Renal cortex interstitium (tissue), 11 donors: ENCODE measurements at regions not wholly inside any gene's neighbourhood (a gene's known extent, or its start where the extent isn't known, plus 50 kb on each side); places are given as distances from the start of the nearest gene placed in this dataset.

Experiments
- DNase-seq, 11 donors: peaks; one replicate each; pipeline ENCODE4 v3.0.0-alpha.2; 2013; ENCODE audit warnings: low read depth in 9 of 11, low spot score in 4 of 11; ENCODE audit errors: extremely low read depth in 1 of 11

DNA sequence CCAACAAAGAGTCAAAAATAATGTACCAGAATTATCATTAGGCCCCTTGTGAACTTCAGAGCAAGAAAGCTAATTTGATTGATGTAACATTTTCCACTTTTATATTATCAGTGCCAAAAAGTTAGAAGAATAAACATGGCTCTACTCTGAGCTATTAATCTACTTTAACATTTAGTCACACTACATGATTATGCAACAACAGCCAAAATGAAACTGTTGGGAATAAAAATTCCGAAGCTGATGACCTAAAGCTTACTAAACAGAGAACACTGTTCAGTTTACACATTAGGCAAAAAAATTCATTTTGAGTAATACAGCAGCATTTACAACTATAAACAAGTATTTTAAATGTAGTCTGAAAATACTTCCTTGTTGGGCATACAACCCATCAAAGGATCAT is 1134.1 kb downstream of the EPHA3 start:
- DNase-seq: no peak

- no peak for DNase-seq
Measured at GRCh38 chr3:90253131-90253530, 1145.7 kb downstream of the EPHA3 start.

DNA sequence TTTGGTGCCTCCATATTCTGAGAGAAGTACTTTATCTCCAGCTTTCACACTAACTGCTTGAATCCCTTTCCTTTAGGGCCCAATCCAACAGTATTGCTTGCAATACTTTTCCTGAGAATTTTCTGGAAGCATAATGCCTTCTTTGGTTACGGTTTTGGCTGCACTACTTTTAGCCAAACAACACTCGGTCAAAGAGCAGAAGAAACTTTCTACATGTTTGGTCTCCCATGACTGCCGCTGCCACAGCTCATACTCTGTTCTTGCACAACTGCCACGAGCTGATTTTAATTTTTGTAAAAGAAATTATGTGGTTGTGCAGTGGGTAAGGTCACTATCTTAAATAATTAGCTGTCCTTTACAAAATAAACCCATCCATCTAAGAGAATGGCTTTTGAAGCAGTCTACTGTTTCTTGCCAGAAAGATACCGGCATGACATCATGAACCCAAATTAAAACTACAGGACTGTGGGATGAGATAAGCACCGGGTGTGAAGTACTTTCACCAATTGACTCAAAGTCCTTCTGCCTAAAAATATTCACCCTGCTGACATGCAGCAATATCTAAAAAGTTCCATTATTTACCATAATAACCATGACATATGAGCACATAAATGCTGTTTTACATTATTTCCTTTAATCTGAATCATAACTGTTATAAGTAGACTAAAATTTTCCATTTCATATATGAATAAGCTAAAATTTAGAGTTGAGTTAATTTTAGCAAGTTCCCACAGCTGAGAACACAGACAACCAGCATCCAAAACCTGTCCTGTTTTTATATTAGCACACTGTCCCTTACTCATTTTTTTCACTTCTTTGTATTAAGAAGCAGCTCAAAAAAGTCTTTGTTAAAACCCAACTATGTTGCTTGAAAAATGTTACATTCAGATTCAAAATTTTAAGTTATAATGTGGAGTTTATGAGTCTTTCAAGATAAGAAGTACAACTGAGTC is 1154.3 kb downstream of the EPHA3 start:
- no peak for DNase-seq
